DOHH2 (cell line): ENCODE measurements at regions not wholly inside any gene's neighbourhood (a gene's known extent, or its start where the extent isn't known, plus 50 kb on each side); places are given as distances from the start of the nearest gene placed in this dataset.
"Not testable (repeated sequence)": the region's sequence is repeated elsewhere in the genome, so short reads cannot be mapped to it uniquely, and the experiment has no call there.

Source experiments
- H3F3A ChIP-seq: fragments of 200-600 bp; sonication (generic), shearing (Covaris generic); 2 replicates; pipeline ENCODE4 v1.6.0; 2016; ENCODE audit warnings: antibody characterized with exemption, mild to moderate bottlenecking; ENCODE audit not compliant: control insufficient read depth, insufficient read depth
- H3K27ac ChIP-seq: fragments of 200-600 bp; sonication (generic); 2 replicates; pipeline ENCODE4 v1.5.1; 2014; ENCODE audit warnings: low read depth, mild to moderate bottlenecking, low read length, moderate library complexity
- H3K27me3 ChIP-seq: fragments of 200-600 bp; sonication (generic); 2 replicates; pipeline ENCODE4 v1.6.1; 2014; ENCODE audit warnings: mild to moderate bottlenecking, low read length, mixed read lengths; ENCODE audit not compliant: control insufficient read depth
- H3K36me3 ChIP-seq: fragments of 200-600 bp; sonication (generic); 2 replicates; pipeline ENCODE4 v1.6.1; 2014; ENCODE audit warnings: mild to moderate bottlenecking, low read length, moderate library complexity, mixed read lengths; ENCODE audit not compliant: control insufficient read depth
- H3K4me1 ChIP-seq: fragments of 200-600 bp; sonication (generic); 2 replicates; pipeline ENCODE4 v1.6.1; 2014; ENCODE audit warnings: mild to moderate bottlenecking, low read length, mixed read lengths; ENCODE audit not compliant: control insufficient read depth
- H3K4me2 ChIP-seq: fragments of 200-600 bp; sonication (generic); 2 replicates; pipeline ENCODE4 v1.6.0; 2014; ENCODE audit warnings: mild to moderate bottlenecking, low read length, moderate library complexity
- H3K4me3 ChIP-seq: fragments of 200-600 bp; sonication (generic); 2 replicates; pipeline ENCODE4 v1.5.1; 2014; ENCODE audit warnings: mild to moderate bottlenecking, low read length, mixed read lengths
- H3K79me2 ChIP-seq: fragments of 200-600 bp; sonication (generic); 2 replicates; pipeline ENCODE4 v1.6.1; 2014; ENCODE audit warnings: mild to moderate bottlenecking, low read length, mixed read lengths; ENCODE audit not compliant: control insufficient read depth
- H3K9me2 ChIP-seq: fragments of 200-600 bp; sonication (generic); replicated peaks from 2 replicates; pipeline ENCODE4 v1.6.1; 2014; ENCODE audit warnings: mild to moderate bottlenecking, low read length, mixed read lengths; ENCODE audit not compliant: control insufficient read depth
- H3K9me3 ChIP-seq: fragments of 200-600 bp; sonication (generic); 2 replicates; pipeline ENCODE4 v1.6.1; 2014; ENCODE audit warnings: antibody characterized with exemption, low read length, mixed read lengths; ENCODE audit not compliant: control insufficient read depth, insufficient read depth
- H4K20me1 ChIP-seq: fragments of 200-600 bp; sonication (generic); 2 replicates; pipeline ENCODE4 v1.6.0; 2014; ENCODE audit warnings: low read depth, mild to moderate bottlenecking, antibody characterized with exemption, low read length, moderate library complexity; ENCODE audit not compliant: control insufficient read depth, insufficient read depth
- CTCF ChIP-seq: fragments of 200-600 bp; sonication (generic); IDR thresholded peaks from one replicate; pipeline ENCODE4 v1.5.1; 2014; ENCODE audit warnings: antibody characterized with exemption, mild to moderate bottlenecking, low read depth, low read length; ENCODE audit not compliant: poor library complexity, severe bottlenecking
- EZH2phosphoT487 ChIP-seq: fragments of 200-600 bp; sonication (generic); IDR thresholded peaks from 2 replicates; pipeline ENCODE4 v1.6.1; 2017; ENCODE audit warnings: borderline replicate concordance, mild to moderate bottlenecking, antibody characterized with exemption, low read length, moderate library complexity, mixed read lengths

GRCh38 chr5:145661737-145662485 is 173.2 kb downstream of the PRELID2 start:
- Histone ChIP-seq H3K4me2 (no peak overlapping the region), H3K9me2 (no peaks in the 10 kb centered on the region), H3K4me1 (no peaks in the 10 kb centered on the region), H3K36me3 (no peaks in the 10 kb centered on the region), H3K4me3 (no peak overlapping the region), H3K79me2 (no peaks in the 10 kb centered on the region), H3F3A (no peaks in the 10 kb centered on the region), H3K9me3 (no peaks in the 10 kb centered on the region), H3K27ac (no peak overlapping the region), H4K20me1 (no peaks in the 10 kb centered on the region), H3K27me3 (no peaks in the 10 kb centered on the region)
- no peak for TF ChIP-seq CTCF
- no peak for TF ChIP-seq EZH2phosphoT487

DNA sequence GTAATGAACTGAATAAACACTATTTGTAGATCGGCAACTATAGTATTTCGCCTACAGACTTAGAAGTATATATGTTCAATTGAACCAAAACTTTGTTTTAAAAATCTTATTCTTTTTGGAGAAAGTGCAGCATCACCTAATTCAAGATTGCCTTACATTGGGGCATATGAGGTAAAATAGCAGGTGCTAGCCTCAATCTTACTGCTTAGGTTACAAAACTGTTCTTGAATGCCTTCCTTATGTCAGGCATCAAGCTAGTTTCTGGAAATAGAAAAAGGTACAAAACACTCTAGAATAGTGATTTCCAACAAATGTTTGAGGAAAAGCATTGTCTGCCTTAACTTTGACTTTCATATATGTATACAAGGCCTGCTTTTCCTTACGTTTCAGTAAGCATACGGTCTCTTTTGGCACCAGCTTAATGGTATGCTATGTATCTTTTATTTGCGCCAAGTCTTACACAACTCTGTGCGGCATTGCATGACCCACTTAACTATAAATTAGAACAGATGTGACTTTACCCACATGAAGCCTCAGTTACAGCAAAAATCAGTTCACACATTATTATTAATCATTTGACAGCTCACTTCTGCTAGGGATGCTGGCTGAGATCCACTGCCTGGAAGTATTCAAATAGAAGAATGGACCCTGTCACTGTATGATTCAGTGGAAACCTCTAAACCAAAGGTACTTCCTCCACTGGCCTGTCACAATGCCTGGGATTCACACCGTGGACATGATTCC is 174.1 kb downstream of the PRELID2 start:
- no peaks in the 10 kb centered on the region for H3K27me3 ChIP-seq
- no peaks in the 10 kb centered on the region for H3K79me2 ChIP-seq
- no peak overlapping the region for H3K4me3 ChIP-seq
- no peaks in the 10 kb centered on the region for H3K36me3 ChIP-seq
- no peaks in the 10 kb centered on the region for H3F3A ChIP-seq
- H3K4me2 ChIP-seq = no peak overlapping the region
- H3K27ac ChIP-seq = no peak overlapping the region
- TF ChIP-seq EZH2phosphoT487 (no peak), CTCF (no peak)
- no peaks in the 10 kb centered on the region for H3K9me3 ChIP-seq
- H4K20me1 ChIP-seq = no peaks in the 10 kb centered on the region
- H3K4me1 ChIP-seq = no peaks in the 10 kb centered on the region
- H3K9me2 ChIP-seq = no peaks in the 10 kb centered on the region

DNA sequence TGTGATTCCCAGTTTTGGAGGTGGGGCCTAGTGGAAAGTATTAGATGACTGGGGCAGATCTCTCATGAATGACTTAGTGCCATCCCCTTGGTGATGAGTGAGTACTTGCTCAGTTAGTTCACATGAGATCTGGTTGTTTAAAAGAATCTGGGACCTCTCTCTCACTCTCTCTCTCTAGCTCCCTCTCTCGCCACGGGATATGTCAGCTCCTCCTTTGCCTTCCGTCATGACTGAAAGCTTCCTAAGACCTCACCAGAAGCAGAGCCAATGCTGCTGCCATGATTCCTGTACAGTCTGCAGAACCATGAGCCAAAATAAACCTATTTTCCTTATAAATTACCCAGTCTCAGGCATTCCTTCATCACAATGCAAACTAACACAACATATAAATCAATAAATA is 176.7 kb downstream of the PRELID2 start:
- H3F3A ChIP-seq = no peaks in the 10 kb centered on the region
- no peaks in the 10 kb centered on the region for H3K4me1 ChIP-seq
- H3K4me3 ChIP-seq = no peak overlapping the region
- H3K27me3 ChIP-seq = no peaks in the 10 kb centered on the region
- no peaks in the 10 kb centered on the region for H3K9me2 ChIP-seq
- no peaks in the 10 kb centered on the region for H4K20me1 ChIP-seq
- H3K79me2 ChIP-seq = no peaks in the 10 kb centered on the region
- H3K4me2 ChIP-seq = no peak overlapping the region
- no peak overlapping the region for H3K27ac ChIP-seq
- H3K36me3 ChIP-seq = no peaks in the 10 kb centered on the region
- TF ChIP-seq CTCF (no peak), EZH2phosphoT487 (no peak)
- H3K9me3 ChIP-seq = no peaks in the 10 kb centered on the region

- not testable (repeated sequence) for H3K9me3 ChIP-seq, H3K27me3 ChIP-seq, H3K9me2 ChIP-seq, H3K36me3 ChIP-seq, H4K20me1 ChIP-seq, H3K79me2 ChIP-seq, H3K4me3 ChIP-seq, H3K27ac ChIP-seq, H3K4me2 ChIP-seq, H3F3A ChIP-seq, H3K4me1 ChIP-seq
Observed at GRCh38 chr5:145652700-145653099, 182.4 kb downstream of the PRELID2 start.

- H3K79me2 ChIP-seq = not testable (repeated sequence)
Observed at GRCh38 chr5:145647137-145647536, 188.0 kb downstream of the PRELID2 start.

More at GRCh38 chr5:145647137-145647536, 188.0 kb downstream of the PRELID2 start:
- not testable (repeated sequence) for H4K20me1 ChIP-seq, H3K4me1 ChIP-seq, H3K4me3 ChIP-seq, H3F3A ChIP-seq, H3K9me2 ChIP-seq, H3K27me3 ChIP-seq, H3K27ac ChIP-seq, H3K9me3 ChIP-seq, H3K4me2 ChIP-seq, H3K36me3 ChIP-seq
